ENCODE measurements at regions not wholly inside any gene's neighbourhood (a gene's known extent, or its start where the extent isn't known, plus 50 kb on each side); places are given as distances from the start of the nearest gene placed in this dataset.

DNA sequence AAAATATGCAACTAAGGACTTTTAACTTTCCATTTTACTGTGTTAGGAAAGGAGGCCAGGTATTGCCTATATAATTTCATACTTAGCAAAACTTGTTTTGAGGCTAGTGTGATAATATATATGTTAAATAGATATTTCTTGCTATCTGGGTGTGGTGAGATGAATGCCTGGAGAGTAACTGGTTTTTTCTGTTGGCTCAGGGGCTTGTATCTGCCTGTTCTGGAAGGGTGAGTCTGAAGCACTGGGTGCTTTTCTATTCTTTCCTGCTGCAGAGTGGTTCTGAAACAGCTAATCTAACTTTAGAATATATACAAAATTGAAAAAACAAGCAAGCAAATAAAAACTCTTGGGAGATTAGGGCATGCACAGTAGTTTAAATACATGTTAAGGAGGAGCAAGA is 64.6 kb upstream of the MYCBP2 start:
- TF ChIP-seq POLR2A (IDR thresholded peaks at IDR 0.05): no peak
- TF ChIP-seq, protein P1, sequence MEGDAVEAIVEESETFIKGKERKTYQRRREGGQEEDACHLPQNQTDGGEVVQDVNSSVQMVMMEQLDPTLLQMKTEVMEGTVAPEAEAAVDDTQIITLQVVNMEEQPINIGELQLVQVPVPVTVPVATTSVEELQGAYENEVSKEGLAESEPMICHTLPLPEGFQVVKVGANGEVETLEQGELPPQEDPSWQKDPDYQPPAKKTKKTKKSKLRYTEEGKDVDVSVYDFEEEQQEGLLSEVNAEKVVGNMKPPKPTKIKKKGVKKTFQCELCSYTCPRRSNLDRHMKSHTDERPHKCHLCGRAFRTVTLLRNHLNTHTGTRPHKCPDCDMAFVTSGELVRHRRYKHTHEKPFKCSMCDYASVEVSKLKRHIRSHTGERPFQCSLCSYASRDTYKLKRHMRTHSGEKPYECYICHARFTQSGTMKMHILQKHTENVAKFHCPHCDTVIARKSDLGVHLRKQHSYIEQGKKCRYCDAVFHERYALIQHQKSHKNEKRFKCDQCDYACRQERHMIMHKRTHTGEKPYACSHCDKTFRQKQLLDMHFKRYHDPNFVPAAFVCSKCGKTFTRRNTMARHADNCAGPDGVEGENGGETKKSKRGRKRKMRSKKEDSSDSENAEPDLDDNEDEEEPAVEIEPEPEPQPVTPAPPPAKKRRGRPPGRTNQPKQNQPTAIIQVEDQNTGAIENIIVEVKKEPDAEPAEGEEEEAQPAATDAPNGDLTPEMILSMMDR (IDR thresholded peaks at IDR 0.05): no peak
- intact Hi-C loops (cut with DNase I): no loop called here
- no peak overlapping the region for H3K4me3 ChIP-seq
- H3K36me3 ChIP-seq (replicated peaks in 1 of 2; ENCODE audit: insufficient read depth in 1 of 2, low read depth in 2 of 2): no peaks in the 10 kb centered on the region
- ATAC-seq (no peak), DNase-seq (no peak)
- no peaks in the 10 kb centered on the region for H3K4me1 ChIP-seq
- no peak overlapping the region for H3K27ac ChIP-seq
- H3K27me3 ChIP-seq: no peaks in the 10 kb centered on the region
- H3K9me3 ChIP-seq: no peaks in the 10 kb centered on the region

DNA sequence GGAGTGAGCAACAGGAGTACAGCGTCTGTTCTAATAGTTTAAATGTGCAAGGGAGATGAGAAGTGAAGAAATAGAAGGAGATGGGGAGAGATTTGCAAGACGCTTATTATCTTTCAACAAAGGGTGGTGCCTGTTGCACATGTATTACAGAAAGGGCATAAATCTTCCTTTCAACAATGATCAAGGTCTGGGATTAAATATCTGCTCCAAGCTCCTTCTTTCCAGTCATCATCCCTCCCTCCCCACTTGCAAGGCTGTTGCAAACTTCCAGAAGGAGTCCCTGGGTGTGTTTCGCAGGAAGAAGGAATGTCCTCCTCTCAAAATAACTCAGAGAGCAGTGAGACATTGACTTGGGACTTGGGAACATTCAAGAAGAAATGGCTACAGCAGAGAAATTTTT is 63.5 kb upstream of the MYCBP2 start:
- Histone ChIP-seq H3K27me3 (no peaks in the 10 kb centered on the region), H3K4me3 (no peak overlapping the region), H3K9me3 (no peaks in the 10 kb centered on the region), H3K36me3 (replicated peaks in 1 of 2; ENCODE audit: insufficient read depth in 1 of 2, low read depth in 2 of 2) (no peaks in the 10 kb centered on the region), H3K4me1 (no peaks in the 10 kb centered on the region), H3K27ac (no peak overlapping the region)
- no peak for ATAC-seq
- TF ChIP-seq, protein P1 (IDR thresholded peaks at IDR 0.05): no peak
- TF ChIP-seq POLR2A (IDR thresholded peaks at IDR 0.05): no peak
- WGBS, 2 donors: 61 to 69% methylated on average over 3 of the region's 3 CpGs
- intact Hi-C loops (cut with DNase I): no loop called here
- no peak for DNase-seq

- H3K4me1 ChIP-seq: no peaks in the 10 kb centered on the region
- no peaks in the 10 kb centered on the region for H3K27me3 ChIP-seq
- intact Hi-C loops (cut with DNase I): no loop called here
- H3K9me3 ChIP-seq: no peaks in the 10 kb centered on the region
- H3K27ac ChIP-seq: no peak overlapping the region
- DNase-seq (no peak), ATAC-seq (no peak)
- no peaks in the 10 kb centered on the region for H3K36me3 ChIP-seq (replicated peaks in 1 of 2; ENCODE audit: insufficient read depth in 1 of 2, low read depth in 2 of 2)
- TF ChIP-seq POLR2A (IDR thresholded peaks at IDR 0.05): no peak
- TF ChIP-seq, protein P1 (IDR thresholded peaks at IDR 0.05): no peak
- H3K4me3 ChIP-seq: no peak overlapping the region
Measured at GRCh38 chr13:77389625-77390000, 62.7 kb upstream of the MYCBP2 start.

DNA sequence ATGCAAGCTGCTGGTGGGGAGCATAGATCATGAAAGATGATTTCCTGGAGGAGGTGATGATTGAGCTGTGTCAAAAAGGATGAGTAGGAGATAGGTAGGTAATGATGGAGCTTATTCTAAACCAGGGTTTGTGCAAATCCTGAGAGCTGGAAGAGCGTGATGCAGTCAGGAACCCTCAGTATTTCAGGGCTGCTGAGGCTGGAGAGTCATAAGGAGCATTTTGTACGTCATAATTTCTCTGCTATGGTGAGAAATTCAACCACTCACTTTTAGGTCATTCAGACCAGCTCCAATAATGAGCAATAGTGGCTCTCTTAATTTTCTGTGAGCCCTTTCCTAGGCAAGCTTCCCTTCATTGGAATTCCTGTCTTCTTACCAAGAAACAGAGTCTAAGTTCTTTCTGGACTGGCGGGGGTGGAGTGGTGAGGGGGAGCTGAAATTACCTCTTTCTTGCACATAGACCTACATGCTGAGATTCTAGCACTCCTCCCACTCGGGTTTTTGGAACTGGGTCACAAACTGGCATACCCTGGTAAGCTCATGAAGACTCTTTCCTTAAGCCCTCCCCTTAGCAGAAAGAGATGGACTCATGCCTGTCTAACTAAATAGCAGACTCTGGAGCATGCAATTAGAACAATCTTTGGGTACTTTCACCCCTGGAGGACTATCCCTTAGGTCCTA is 62.2 kb upstream of the MYCBP2 start:
- DNase-seq: no peak
- no peaks in the 10 kb centered on the region for H3K4me1 ChIP-seq
- H3K27ac ChIP-seq: no peak overlapping the region
- no peak overlapping the region for H3K4me3 ChIP-seq
- no peaks in the 10 kb centered on the region for H3K27me3 ChIP-seq
- 51 to 53% methylated on average over 4 of the region's 4 CpGs for WGBS, 2 donors
- no peak for TF ChIP-seq POLR2A (IDR thresholded peaks at IDR 0.05)
- TF ChIP-seq, protein P1 (IDR thresholded peaks at IDR 0.05): no peak
- intact Hi-C loops (cut with DNase I): no loop called here
- no peaks in the 10 kb centered on the region for H3K36me3 ChIP-seq (replicated peaks in 1 of 2; ENCODE audit: insufficient read depth in 1 of 2, low read depth in 2 of 2)
- no peaks in the 10 kb centered on the region for H3K9me3 ChIP-seq
- ATAC-seq: no peak

GRCh38 chr13:77387607-77388200 is 60.8 kb upstream of the MYCBP2 start:
- peak; percentile 30 for ATAC-seq

More at GRCh38 chr13:77387607-77388200, 60.8 kb upstream of the MYCBP2 start:
- Histone ChIP-seq H3K4me3 (no peak overlapping the region), H3K27ac (no peak overlapping the region), H3K9me3 (no peaks in the 10 kb centered on the region), H3K36me3 (replicated peaks in 1 of 2; ENCODE audit: insufficient read depth in 1 of 2, low read depth in 2 of 2) (no peaks in the 10 kb centered on the region), H3K27me3 (no peaks in the 10 kb centered on the region), H3K4me1 (no peaks in the 10 kb centered on the region)
- intact Hi-C loops (cut with DNase I): no loop called here
- no peak for DNase-seq
- WGBS, 2 donors: 65 to 75% methylated on average over 5 of the region's 5 CpGs
- TF ChIP-seq, protein P1 (IDR thresholded peaks at IDR 0.05): no peak
- no peak for TF ChIP-seq POLR2A (IDR thresholded peaks at IDR 0.05)

Data from body of pancreas (tissue), 4 donors.